Osteoblast (primary cell): ENCODE measurements at regions not wholly inside any gene's neighbourhood (a gene's known extent, or its start where the extent isn't known, plus 50 kb on each side); places are given as distances from the start of the nearest gene placed in this dataset.

Source experiments
- DNase-seq: peaks from one replicate; pipeline ENCODE4 v3.0.0; 2011; ENCODE audit warnings: low spot score, mixed read lengths; ENCODE audit not compliant: insufficient read length; ENCODE audit errors: missing footprints
- H2AFZ ChIP-seq: 2 replicates; pipeline ENCODE4 v1.6.0; 2011; ENCODE audit warnings: mild to moderate bottlenecking, low read length
- H3K27ac ChIP-seq: 2 replicates; pipeline ENCODE4 v1.5.1; 2011; ENCODE audit warnings: mild to moderate bottlenecking, low read depth, low read length, moderate library complexity
- H3K27me3 ChIP-seq: 2 replicates; pipeline ENCODE4 v1.6.0; 2012; ENCODE audit warnings: mild to moderate bottlenecking, control low read depth, inconsistent platforms, low read length, moderate library complexity; ENCODE audit not compliant: insufficient read depth
- H3K36me3 ChIP-seq: 2 replicates; pipeline ENCODE4 v1.5.1; 2011; ENCODE audit warnings: mild to moderate bottlenecking, low read length, control low read depth, moderate library complexity; ENCODE audit not compliant: insufficient read depth
- H3K4me1 ChIP-seq: 2 replicates; pipeline ENCODE4 v1.5.1; 2011; ENCODE audit warnings: mild to moderate bottlenecking, low read length, control low read depth, moderate library complexity; ENCODE audit not compliant: insufficient read depth
- H3K4me2 ChIP-seq: 2 replicates; pipeline ENCODE4 v1.6.0; 2011; ENCODE audit warnings: mild to moderate bottlenecking, low read length; ENCODE audit not compliant: insufficient read depth
- H3K4me3 ChIP-seq: fragments of 200-600 bp; sonication (generic); 3 replicates; pipeline ENCODE4 v1.5.1; 2012; ENCODE audit warnings: mild to moderate bottlenecking, low read length, inconsistent platforms; ENCODE audit not compliant: insufficient read depth
- H3K79me2 ChIP-seq: 2 replicates; pipeline ENCODE4 v1.6.0; 2012; ENCODE audit warnings: mild to moderate bottlenecking, low read length, control low read depth, inconsistent platforms; ENCODE audit not compliant: insufficient read depth
- H3K9me3 ChIP-seq: 2 replicates; pipeline ENCODE4 v1.5.1; 2011; ENCODE audit warnings: low read depth, low read length, control low read depth
- H4K20me1 ChIP-seq: 2 replicates; pipeline ENCODE4 v1.6.0; 2012; ENCODE audit warnings: mild to moderate bottlenecking, low read length, control low read depth; ENCODE audit not compliant: insufficient read depth
- TF ChIP-seq, protein P1 (sequence below): IDR thresholded peaks from 2 replicates; pipeline ENCODE4 v1.5.1; 2011; ENCODE audit warnings: mild to moderate bottlenecking, low read depth, low read length, moderate library complexity; ENCODE audit errors: extremely low read depth

DNA sequence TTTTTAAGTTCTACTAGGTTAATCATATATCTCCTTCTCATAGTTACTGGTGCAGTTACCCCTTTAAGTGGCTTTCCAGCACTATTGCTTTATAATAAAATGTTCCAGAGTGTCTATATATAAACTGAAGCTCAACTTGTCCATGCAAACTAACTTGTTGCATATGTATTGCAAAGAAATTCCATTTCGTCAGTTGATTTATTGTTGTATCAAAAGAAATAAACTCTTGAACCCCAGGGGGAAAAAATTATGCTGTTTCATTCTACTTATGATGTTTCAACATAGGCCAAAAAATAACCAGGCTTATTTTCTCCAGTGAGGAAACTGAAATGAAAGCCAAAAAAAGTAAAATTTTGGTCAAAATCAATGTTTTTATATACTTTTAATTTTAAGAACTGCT lies 491.9 kb downstream of the NR4A2 start:
- H4K20me1 ChIP-seq, result no peaks in the 10 kb centered on the region

DNA sequence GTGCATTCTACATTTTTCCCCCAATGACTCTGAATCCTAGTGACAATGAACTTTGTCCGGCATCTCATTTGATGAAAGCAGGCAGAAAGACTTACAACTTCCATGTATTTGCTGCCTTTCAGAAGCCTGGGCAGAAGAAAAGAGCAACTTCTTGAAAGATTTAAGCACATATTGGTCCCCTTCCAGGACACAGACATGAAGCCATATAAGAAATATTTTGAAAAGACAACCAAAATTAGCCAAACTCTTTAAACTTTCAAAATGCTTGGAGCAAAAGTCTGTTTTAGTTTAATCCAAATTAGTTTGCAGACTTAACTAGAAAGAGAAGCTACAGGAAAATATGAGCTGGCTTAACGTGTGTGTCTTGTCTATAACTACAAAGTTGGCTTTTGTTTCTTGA lies 492.5 kb downstream of the NR4A2 start:
- no peak overlapping the region for H2AFZ ChIP-seq
- no peaks in the 10 kb centered on the region for H3K27me3 ChIP-seq
- no peaks in the 10 kb centered on the region for H3K36me3 ChIP-seq
- H3K4me1 ChIP-seq, result no peaks in the 10 kb centered on the region
- H3K9me3 ChIP-seq, result peaks cover 3% of the 10 kb centered on the region
- TF ChIP-seq, protein P1, sequence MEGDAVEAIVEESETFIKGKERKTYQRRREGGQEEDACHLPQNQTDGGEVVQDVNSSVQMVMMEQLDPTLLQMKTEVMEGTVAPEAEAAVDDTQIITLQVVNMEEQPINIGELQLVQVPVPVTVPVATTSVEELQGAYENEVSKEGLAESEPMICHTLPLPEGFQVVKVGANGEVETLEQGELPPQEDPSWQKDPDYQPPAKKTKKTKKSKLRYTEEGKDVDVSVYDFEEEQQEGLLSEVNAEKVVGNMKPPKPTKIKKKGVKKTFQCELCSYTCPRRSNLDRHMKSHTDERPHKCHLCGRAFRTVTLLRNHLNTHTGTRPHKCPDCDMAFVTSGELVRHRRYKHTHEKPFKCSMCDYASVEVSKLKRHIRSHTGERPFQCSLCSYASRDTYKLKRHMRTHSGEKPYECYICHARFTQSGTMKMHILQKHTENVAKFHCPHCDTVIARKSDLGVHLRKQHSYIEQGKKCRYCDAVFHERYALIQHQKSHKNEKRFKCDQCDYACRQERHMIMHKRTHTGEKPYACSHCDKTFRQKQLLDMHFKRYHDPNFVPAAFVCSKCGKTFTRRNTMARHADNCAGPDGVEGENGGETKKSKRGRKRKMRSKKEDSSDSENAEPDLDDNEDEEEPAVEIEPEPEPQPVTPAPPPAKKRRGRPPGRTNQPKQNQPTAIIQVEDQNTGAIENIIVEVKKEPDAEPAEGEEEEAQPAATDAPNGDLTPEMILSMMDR, result no peak
- H4K20me1 ChIP-seq, result no peaks in the 10 kb centered on the region
- no peak overlapping the region for H3K4me2 ChIP-seq
- no peak for DNase-seq
- no peak overlapping the region for H3K27ac ChIP-seq
- H3K4me3 ChIP-seq, result no peak overlapping the region
- H3K79me2 ChIP-seq, result no peaks in the 10 kb centered on the region

More for the DNA sequence above, 491.9 kb downstream of the NR4A2 start:
- DNase-seq, result no peak
- TF ChIP-seq, protein P1, result no peak
- Histone ChIP-seq H3K36me3 (no peaks in the 10 kb centered on the region), H3K79me2 (no peaks in the 10 kb centered on the region), H3K4me2 (no peak overlapping the region), H2AFZ (no peak overlapping the region), H3K27me3 (no peaks in the 10 kb centered on the region), H3K27ac (no peak overlapping the region), H3K4me1 (no peaks in the 10 kb centered on the region), H3K9me3 (peaks cover 3% of the 10 kb centered on the region), H3K4me3 (no peak overlapping the region)

DNA sequence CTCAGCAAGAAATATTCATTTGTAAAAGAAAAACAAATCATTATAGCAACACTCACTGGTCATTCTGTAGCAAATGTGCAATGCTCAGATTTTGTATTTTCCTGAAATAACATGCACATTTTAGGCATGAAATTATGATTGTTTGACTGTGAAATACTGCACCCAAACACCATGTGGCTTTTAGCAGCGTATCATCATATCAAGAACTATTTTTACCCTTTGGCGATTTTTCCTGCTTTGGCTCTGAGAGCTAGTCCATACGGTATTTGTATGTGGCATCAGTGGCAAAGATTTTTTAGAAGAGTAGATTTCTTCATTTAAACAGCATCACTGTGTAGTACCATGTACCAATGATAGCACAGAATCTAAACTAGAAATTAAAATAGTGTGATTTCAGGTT lies 493.1 kb downstream of the NR4A2 start:
- no peaks in the 10 kb centered on the region for H3K79me2 ChIP-seq
- no peaks in the 10 kb centered on the region for H3K36me3 ChIP-seq
- H3K9me3 ChIP-seq, result peaks cover 3% of the 10 kb centered on the region
- no peak overlapping the region for H3K4me3 ChIP-seq
- H2AFZ ChIP-seq, result no peak overlapping the region
- no peak overlapping the region for H3K27ac ChIP-seq
- no peaks in the 10 kb centered on the region for H4K20me1 ChIP-seq
- TF ChIP-seq, protein P1, result no peak
- H3K4me1 ChIP-seq, result no peaks in the 10 kb centered on the region
- no peak for DNase-seq
- H3K27me3 ChIP-seq, result no peaks in the 10 kb centered on the region
- no peak overlapping the region for H3K4me2 ChIP-seq

DNA sequence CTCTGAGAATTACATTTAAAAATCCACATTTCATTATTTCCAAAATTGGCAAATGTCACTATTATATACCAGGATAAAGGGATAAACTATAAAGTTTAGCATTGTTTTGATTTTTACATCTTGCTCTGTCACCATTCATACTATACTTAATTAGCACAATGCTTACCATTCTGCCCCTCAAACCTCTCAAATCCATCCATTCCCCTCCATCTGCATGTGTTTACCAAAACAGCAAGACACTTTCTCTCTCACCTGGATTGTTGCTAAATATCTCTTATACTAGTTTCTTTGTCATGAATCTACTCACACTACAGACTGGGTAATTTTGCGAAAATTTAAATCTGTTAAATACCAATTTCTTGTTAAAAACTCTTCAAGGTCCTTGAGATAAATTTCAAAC lies 496.1 kb downstream of the NR4A2 start:
- Histone ChIP-seq H3K4me1 (no peaks in the 10 kb centered on the region), H3K4me2 (no peak overlapping the region), H3K36me3 (no peaks in the 10 kb centered on the region), H3K27ac (no peak overlapping the region), H3K27me3 (no peaks in the 10 kb centered on the region), H3K79me2 (no peaks in the 10 kb centered on the region), H4K20me1 (no peaks in the 10 kb centered on the region), H3K9me3 (peaks cover 3% of the 10 kb centered on the region), H3K4me3 (no peak overlapping the region), H2AFZ (no peak overlapping the region)
- no peak for DNase-seq
- TF ChIP-seq, protein P1, result no peak
